ENCODE measurements at regions not wholly inside any gene's neighbourhood (a gene's known extent, or its start where the extent isn't known, plus 50 kb on each side); places are given as distances from the start of the nearest gene placed in this dataset.

DNA sequence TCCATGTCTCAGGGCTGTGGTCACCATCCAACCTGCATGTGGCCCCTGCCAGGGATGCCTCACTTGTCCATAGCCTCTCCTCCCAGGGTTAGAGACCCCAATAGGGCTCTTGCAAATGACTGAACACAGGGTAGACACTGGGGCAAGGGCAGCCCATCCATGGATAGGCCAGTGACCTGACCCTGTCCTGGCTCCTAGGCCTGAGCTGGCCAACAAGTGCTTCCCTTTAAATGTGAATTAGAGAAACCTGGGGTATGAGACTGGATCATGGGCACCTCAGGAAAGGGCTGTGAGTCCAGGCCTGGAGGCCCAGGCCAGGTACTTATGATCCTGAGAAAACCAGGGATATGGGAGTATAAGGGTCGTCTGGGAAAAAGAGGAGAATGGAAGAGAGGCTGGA, 64.5 kb downstream of the COPS8 start:
- DNase-seq: no peak

DNA sequence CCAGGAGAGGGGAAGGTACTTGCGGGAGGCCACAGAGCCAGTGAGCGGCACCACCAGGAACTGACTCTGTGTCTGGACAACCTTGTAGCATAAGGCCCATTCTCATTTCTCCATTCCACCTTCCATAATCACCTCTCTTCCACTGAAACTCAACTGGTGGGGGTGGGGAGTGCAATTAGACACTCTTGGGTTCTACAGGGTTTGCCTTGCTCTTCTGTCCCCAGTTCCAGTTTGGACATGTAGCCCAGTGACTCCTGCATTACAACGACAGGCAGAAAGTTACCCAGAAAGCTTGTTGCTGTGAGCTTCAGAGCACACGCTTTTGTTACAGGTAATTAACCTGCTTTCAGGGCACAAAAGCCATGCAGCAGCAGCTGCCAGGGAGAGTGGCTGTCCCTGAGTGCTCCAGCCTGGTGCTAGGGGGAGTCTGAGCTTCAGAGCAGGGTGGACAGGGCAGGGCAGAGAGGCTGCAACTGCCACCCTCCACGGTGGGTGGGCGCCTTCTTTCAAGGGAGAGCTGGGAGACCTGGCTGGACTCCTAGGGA, 65.2 kb downstream of the COPS8 start:
- peak; percentile 20 for DNase-seq

DNA sequence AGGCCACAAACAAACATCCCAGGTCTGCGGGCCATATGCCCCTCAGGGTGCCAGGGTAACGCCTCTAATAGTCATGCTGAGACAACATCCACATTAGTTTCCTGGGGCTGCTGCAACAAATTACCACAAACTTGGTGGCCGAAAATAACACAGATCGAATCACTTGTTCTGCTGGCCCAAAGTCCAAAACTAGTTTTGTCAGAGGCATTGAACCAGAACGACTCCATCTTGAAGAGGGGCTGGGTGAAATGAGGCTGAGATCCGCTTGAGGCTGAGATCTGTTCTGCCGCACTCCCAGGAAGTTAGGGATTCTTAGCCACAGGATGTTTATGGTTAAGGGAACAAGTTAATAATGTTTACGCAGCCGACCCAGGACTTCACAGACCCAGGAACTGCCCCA, 66.7 kb downstream of the COPS8 start:
- no peak for DNase-seq

DNA sequence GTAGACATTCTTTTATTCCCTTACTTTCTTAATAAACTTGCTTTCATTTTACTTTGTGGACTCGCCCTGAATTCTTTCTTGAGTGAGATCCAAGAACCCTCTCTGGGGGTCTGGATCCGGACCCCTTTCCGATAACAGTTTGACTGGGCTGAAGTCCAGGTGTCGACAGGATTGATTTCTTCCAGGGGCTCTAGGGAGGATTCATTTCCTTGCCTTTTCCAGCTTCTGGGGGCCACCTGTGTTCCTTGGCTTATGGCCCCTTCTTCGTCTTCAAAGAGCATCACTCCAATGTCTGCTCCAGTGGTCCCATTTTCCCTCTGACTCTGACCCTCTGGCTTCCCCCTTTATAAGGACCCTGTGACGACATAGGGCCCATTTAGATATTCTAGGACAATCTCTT, 67.5 kb downstream of the COPS8 start:
- DNase-seq: no peak

DNA sequence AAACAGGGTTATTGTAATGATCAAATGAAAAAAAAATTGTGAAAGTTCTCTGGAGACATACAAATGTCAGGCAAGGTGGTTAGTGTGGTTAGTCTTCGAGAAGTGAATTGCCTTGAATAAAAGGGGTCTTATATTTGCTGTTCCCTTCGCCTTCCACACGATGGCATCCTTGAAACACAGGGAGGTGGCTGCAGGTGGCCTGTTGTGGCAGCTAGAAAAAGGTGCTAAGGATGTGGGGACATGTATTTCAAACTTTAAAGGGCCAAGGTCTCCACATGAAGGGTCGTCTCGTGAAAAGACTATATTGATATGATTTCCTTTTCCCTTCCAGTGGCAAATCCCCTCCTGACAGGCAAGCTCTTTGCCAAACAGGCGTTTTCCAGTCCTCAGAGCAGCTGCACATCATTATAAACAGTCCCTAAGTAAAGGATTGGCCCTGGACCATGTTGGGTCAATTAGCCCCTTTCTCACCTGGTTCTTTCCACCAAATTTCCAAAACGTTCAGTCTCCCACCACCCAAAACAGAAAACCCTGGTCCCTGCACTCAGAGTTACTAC, 68.5 kb downstream of the COPS8 start:
- DNase-seq: peak; percentile 27

DNA sequence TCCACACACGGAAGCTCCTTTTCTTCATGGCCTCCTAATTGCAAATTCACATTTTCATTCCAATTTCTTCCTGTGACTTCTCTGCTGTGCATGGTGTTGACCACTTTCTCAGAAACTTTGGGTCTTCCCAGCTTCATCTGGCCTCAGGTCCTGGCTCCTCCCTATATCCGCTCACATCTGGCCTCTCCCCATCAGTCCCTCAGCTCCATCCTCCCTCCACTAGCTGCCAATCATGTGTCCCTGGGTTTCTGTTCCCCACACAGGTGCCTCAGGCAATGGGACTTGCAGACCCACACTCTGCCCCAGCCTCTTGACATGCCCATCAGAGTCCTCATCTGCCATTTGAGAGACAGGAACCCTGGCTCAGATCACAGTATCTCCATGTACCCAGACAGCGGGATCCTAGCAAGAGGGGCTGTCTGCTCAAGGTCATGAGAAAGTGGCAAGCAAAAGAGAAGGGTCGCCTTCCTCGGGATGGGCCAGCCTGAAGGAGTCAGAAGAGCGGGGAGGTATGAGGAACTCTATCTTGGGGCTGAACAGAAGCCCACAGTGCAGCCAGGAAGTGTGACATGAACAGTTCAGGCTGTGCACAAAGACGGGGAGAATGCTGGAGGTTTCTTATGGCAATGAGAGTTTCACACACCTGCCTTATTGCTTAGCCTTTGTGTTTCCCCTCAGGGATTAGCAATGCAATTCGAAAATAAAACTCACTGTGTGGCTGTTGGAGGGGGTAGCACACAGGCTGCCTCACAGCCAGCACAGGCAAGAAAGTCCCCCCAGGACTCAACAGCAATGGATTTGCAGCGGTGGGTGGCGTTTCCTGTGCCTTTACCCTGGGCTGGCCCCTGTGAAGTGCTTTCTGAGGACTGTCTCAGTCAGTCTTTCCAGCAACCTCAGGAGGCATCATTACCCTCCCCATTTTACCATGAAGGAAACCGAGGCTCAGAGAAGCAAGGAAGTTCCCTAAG, 69.5 kb downstream of the COPS8 start:
- no peak for DNase-seq

DNA sequence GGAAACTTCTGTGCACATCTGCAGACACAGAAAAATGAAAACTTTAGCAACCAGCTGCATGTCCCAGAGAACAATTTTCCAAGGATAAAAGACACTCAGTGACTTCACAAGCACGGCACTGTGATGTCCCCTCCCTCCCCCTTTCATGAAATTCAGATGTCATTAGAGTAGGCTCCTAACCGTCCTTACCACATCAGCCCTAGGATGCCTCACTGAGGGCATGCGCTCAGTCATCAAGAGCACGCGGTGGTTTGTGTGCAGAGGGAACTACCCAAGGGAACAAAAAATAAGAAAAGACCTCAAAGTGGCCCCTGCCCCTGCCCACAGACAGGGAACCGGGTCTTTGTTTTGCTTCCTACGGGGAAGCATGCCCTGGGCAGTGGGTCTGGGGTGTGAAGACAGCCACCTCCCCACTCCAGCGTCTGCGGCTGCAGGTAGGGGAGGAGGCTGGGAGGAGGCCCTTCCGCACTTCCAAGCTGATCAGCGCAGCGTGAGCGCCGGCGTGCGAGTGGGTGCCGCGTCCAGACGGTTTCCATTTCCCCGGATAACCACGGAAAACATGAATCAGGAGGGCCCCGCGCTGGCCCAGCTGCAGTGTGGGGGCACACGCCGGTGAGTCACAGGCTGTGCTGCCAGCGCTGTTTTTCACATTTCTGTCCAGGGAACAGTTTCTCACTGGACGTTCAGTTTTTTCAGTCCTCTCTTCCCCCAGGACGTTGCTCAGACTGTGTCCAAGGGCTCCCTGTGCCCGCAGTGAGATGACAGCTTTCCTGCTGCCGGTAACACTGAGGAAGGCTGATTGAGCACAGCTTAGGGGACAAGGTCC, 70.6 kb downstream of the COPS8 start:
- DNase-seq: no peak

DNA sequence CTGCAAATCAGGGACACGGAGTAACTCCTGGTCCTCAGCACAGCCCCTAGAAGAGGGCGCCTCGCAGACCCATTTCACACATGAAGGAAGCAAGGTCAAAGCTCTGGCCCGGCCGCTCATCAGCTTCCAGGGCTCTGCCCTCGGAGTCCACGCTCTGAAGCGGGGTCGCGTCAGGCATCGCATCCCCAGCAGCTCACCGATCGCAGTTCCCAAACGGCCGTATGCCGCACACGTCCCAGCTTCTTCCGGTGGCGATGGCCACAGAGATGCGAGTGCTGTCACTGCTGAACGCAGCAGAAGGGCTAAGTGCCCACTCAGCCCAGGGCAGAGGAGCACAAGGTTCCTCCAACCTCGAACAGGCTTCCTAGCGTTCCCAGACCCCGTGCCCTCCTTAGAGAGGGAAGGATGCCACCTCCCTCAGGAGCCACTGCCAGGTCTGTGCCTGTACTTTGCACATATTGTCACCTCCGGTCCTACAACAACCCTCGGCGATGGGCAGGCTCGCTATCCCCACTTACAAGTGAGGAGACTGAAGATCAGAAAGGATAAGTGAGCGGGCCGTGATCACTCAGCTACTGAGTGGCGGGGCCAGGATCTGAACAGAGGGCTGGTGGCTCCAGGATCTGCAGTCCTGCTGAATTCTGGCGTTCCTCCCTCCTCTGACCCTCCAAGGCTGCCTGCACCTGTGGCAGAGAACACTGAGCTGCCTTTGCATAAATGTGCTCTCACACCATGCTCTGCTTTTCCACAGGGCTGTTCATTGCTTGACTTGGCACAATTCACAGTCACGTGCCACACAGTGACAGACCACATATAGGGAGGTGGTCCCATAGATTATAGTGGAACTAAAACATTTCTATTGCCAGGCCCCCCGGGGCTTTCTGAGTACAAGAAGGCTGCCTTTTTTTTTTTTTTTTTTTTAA, 71.4 kb downstream of the COPS8 start:
- peak; percentile 24 for DNase-seq

DNA sequence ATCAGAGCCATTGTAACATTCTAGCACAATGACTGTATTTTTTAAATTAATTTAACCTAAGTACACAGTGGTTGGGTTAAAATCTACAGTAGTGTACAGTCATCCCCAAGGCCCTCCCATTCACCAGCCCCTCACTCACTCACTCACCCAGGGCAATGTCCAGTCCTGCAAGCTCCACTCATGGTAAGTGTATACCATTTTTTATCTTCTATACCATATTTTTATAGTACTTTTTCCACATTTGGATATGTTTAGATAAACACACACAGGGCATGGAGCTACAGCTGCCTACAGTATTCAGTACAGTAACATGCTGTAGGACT, 72.1 kb downstream of the COPS8 start:
- DNase-seq: no peak

DNA sequence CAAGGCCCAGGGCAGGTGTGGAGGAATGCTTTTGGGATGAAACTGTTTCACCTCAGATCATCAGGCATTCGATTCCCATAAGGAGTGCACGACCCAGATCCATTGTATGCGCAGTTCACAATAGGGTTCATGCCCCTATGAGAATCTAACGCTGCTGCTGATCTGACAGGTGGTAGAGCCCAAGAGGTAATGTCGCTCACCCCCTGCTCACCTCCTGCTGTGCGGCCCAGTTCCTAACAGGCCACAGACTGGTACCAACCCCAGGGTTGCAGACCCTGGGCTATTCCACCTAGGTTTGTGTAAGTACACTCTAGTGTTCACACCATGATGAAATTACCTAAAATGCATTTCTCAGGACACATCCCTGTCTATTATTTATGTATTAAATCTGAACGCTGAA, 72.5 kb downstream of the COPS8 start:
- no peak for DNase-seq

DNA sequence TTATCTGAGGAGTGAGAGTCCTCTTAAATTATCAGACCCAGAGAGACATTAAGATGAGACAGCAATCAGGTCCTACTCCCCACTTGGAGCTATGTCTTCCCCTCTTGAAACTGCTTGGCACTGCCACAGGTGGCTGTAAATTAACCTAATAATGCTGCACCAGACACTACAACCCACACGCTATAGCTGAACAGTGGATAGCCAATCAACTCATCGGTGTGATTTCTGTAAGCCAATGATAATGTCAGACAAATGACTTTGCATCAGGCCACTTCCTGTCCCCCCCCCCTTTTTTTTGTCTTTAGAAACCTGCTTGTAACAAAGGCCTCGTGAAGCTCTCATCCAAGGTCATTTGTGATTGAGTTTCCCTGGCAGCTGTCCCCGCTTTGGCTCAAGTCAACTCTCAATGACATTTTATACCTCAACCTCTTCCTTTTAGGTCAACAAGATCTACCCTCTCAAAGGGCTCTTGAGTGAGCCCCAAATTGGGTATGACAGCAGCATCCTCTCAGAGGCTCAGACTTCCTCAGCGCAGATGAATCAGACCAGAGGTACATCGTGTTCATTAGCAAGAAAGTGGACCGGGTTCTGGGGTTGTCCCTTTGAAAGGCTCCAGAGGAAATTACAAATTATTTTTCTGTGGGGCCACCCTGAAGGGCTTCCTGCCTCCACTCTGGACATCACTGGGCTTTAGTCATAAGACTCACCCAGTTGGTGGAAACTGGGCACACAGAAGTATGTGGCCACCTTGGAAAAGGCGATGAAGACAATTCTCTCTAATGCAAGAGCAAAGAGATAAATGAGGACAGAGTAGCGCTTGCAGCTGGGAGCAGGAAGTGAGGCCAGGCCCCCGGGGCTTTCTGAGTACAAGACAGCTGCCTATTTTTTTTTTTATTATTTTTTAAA, 73.6 kb downstream of the COPS8 start:
- peak; percentile 51 for DNase-seq

DNA sequence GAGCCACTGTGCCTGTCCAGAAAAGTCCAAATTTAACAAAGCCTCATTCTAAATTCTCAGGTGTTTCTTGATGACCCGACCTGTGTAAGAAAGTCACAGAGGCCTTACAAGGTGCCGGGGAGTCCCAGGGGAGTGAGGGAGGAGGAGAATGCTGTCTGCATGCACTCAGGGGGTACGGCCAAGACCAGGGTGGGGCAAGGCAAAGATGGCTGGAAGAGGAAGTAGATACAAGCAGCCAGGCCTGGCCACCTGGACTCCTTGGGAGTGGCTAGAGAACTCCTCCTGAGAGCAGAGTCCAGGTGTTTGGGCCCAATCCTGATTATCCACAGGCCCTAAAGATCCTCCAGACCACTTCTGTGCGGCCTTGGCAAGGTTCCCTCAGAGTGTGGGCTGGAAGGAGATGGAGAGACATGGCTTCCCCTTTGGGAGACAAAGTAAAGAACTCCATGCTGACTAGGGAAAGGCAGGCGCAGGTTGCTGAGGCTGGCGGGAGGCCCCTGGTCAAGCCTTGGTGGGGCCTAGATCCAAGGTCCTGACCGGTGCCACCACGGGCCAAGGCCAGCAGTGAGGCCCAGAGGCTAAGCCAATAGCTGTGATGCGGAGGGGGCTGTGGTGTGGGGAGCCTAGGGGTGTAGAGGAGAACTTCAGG, 74.7 kb downstream of the COPS8 start:
- DNase-seq: no peak

DNA sequence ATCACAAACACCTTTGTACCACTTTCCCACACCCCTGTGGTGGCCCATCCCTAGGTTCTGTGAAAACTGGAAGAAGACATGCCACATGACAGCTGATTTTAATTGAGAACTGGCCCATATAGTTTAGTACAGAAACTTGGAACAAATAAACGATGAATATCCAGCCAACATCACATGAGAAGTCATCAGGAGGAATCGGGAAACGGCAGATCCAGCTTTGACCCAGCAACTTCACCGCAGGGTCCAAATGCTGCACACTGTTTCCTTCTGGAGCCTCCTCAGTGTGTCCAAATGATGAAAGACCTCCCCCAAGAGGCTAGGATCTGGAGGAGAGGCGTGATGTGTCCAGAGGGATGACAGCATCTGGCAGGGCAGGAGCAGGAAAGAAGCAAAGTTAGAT, 75.5 kb downstream of the COPS8 start:
- no peak for DNase-seq

DNA sequence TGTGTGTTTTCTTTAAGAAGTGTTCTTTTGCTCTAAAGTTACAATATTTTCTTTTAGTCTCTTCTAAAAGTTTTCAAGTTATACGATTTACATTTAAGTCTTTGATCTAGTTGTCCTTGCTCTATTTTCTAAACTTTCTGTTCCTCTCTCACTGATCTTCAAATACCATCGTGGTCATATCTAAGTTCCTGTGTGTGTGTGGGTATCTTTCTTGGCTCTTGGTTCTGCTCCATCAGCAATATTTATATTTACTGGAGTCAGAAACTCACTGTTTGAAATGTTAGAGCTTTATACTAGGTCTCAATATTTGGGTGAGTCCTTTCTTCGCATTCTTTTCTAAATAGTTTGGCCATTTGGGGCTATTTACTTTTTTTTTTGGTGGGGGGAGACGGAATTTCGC, 77.3 kb downstream of the COPS8 start:
- DNase-seq: no peak

DNA sequence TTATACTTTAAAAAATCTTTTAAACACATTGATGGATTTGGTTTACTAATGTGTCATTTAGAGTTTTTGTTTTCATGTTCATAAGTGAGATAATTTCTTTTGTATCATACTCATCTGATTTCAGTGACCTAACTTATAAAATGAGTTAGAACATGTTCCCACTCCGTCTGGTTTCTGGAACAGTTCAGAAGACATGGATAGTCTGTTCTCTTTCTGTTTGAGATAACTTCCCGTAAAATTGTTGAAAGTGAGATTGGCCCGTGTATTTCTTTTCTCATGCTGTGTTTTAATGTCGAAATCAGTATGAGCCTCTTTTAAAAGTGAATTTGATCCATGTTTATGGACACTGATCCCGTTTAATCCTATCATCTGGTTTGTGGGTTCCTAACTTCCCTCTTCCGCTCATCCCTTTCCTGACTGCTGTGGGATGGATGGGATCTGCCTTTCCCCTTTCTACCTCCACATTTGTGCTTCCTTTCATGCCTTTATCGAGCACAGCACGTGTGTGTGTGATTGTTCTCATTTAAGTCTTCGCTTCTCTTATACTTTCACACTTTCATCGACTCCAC, 78.9 kb downstream of the COPS8 start:
- DNase-seq: no peak

DNA sequence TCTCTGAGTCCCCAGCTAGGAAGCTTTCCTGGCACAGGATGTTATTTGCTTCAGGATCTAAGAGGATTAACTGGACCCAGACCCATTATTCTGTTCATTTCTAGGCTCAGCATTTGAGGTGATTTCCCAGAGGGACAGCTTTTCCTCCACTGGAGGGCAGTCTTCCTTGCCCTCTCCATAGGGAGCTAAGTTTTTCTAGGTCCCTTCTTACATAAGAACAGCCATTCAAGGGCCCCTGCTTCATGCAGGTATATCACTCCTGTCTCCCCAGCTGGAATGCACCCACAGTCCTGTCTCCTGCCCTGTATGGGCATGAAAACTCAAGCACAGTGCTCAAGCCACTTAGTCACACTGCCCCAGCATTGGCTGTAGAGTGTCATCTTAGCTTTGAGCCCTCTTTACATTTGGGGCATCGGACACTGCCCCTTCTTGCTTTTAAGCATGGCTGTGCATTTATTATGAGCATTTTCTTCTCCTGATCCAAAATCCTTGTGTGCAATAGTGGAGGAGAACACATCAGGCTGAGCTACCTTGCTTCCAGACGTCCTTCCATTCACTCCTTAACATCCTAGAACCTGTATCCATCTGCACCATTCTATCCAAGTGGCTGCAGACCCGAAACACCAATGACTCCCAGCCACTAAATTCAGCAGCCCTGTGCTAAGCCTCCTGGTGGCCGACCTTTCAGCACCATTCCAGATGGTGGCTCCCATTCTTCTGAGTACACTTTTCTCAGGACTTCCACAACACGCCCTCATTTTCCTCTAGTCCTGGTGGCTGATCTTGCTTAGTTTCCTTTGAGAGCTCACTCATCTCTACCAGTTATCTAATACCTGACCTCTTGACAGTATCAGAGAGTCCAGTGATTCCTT, 80.0 kb downstream of the COPS8 start:
- no peak for DNase-seq

DNA sequence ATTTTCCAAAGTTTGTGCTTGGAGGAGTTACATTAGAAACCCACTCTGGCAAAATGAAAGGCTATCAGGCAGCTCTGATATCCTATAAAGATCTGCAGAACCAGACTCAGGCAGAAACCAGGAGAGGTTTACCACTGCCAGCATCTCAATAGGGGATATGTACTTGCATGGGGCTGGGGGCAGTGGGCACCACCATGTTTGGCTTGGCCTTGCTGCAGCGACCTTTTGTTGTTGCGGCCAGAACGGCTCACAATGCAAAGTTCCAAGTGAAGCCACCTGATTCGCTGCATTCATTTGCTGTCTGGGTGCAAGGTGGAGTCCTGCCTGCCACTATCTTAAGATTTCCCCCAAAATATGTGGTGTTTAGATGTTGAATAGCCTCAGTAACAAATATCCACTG, 81.3 kb downstream of the COPS8 start:
- DNase-seq: no peak

DNA sequence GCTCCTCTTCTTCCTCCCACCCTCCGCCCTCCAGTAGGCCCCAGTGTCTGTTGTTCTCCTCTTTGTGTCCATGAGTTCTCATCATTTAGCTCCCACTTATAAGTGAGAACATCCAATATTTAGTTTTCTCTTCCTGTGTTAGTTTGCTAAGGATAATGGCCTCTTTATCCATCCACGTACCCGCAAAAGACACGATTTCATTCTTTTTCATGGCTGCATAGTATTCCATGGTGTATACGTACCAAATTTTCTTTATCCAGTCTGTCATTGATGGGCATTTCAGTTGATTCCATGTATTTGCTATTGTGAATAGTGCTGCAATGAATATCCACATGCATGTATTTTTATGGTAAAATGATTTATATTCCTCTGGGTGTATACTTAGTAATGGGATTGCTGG, 82.2 kb downstream of the COPS8 start:
- DNase-seq: no peak

DNA sequence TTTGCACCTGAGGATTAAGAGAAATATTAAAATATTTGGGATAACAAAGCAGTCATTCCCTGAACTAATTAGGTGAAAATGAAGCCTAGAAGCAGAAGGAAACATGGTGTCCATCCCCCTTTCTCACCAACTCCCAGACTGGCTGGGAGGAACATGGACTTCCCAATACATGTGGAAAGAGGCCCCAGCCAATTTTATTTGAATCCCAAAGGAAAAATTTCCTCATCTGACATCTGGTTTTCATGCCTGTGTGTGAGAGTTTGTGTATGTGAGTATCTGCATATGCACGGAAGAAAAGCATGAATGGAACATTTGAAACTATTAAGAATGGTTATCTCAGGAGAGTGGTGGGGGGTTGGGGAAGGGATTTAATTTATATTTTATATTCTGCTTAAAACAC, 84.3 kb downstream of the COPS8 start:
- no peak for DNase-seq
